Breast epithelium (tissue), 4 donors: ENCODE measurements at regions not wholly inside any gene's neighbourhood (a gene's known extent, or its start where the extent isn't known, plus 50 kb on each side); places are given as distances from the start of the nearest gene placed in this dataset.

Experiments
- DNase-seq, 2 donors: peaks; one replicate each; pipeline ENCODE4 v3.0.0-alpha.2; 2019; ENCODE audit warnings: low spot score in 2 of 2
- H3K27ac ChIP-seq, 2 donors: fragments of 200-600 bp; sonication (generic) in 1 of 2; one replicate each; pipeline ENCODE4 v1.5.1; 2016 to 2019; ENCODE audit warnings: mild to moderate bottlenecking in 1 of 2
- H3K27me3 ChIP-seq, 2 donors: fragments of 200-600 bp; sonication (generic) in 1 of 2; one replicate each; pipeline versions ENCODE4 v1.5.1 to v1.6.0; 2017 to 2019; ENCODE audit warnings: control low read depth in 1 of 2, mild to moderate bottlenecking in 1 of 2
- H3K36me3 ChIP-seq: fragments of 200-600 bp; one replicate; pipeline ENCODE4 v1.5.1; 2019
- H3K4me1 ChIP-seq, 2 donors: fragments of 200-600 bp; sonication (generic); one replicate each; pipeline ENCODE4 v1.5.1; 2016 to 2019; ENCODE audit warnings: control low read depth in 1 of 2
- H3K4me3 ChIP-seq, 3 donors: fragments of 200-600 bp; sonication (generic); 1 replicate in 2 of 3; 2 replicates in 1 of 3; pipeline ENCODE4 v1.5.1; 2016 to 2019; ENCODE audit warnings: mild to moderate bottlenecking in 3 of 3, moderate library complexity in 2 of 3
- H3K9me3 ChIP-seq, 2 donors: fragments of 200-600 bp; sonication (generic) in 1 of 2; one replicate each; pipeline ENCODE4 v1.5.1; 2016 to 2019; ENCODE audit warnings: control low read depth in 1 of 2
- CTCF ChIP-seq, 3 donors: fragments of 450-650 bp; IDR thresholded peaks; one replicate each; pipeline ENCODE4 v1.5.1; 2016 to 2017; ENCODE audit warnings: antibody characterized with exemption in 3 of 3, mild to moderate bottlenecking in 3 of 3, moderate library complexity in 3 of 3
- POLR2A ChIP-seq: fragments of 450-650 bp; IDR thresholded peaks from one replicate; pipeline ENCODE4 v1.6.1; 2016; ENCODE audit warnings: antibody characterized with exemption, mild to moderate bottlenecking, moderate library complexity
- POLR2AphosphoS5 ChIP-seq, 3 donors: sonication (generic); formaldehyde crosslinking; IDR thresholded peaks; one replicate each; pipeline ENCODE4 v1.6.1; 2017; ENCODE audit warnings: antibody characterized with exemption in 3 of 3
- intact Hi-C: fragments of 100-400 bp; cut with DNase I; formaldehyde crosslinking; loops from one replicate; pipeline ENCODE4 v1.15.1; 2023; ENCODE audit warnings: low total_unique reads

GRCh38 chr14:51342226-51342625 is 102.2 kb downstream of the TMX1 start:
- H3K4me1 ChIP-seq = no peaks in the 10 kb centered on the region
- DNase-seq = no peak
- H3K36me3 ChIP-seq = no peaks in the 10 kb centered on the region
- no peak overlapping the region for H3K4me3 ChIP-seq
- H3K9me3 ChIP-seq = no peaks in the 10 kb centered on the region
- H3K27ac ChIP-seq = no peak overlapping the region
- intact Hi-C loops = no loop called here
- no peak for TF ChIP-seq POLR2A
- TF ChIP-seq CTCF (IDR thresholded peaks at IDR 0.05) = no peak
- TF ChIP-seq POLR2AphosphoS5 (IDR thresholded peaks at IDR 0.05) = no peak
- H3K27me3 ChIP-seq = no peaks in the 10 kb centered on the region

- TF ChIP-seq CTCF (IDR thresholded peaks at IDR 0.05) (no peak), POLR2A (no peak), POLR2AphosphoS5 (IDR thresholded peaks at IDR 0.05) (no peak)
- intact Hi-C loops = no loop called here
- DNase-seq = no peak
- H3K4me1 ChIP-seq = no peaks in the 10 kb centered on the region
- no peak overlapping the region for H3K27ac ChIP-seq
- H3K27me3 ChIP-seq = no peaks in the 10 kb centered on the region
- H3K4me3 ChIP-seq = no peak overlapping the region
- no peaks in the 10 kb centered on the region for H3K9me3 ChIP-seq
- H3K36me3 ChIP-seq = no peaks in the 10 kb centered on the region
Observed at GRCh38 chr14:51351997-51352396, 112.0 kb downstream of the TMX1 start.

- no peaks in the 10 kb centered on the region for H3K4me1 ChIP-seq
- H3K27ac ChIP-seq = no peak overlapping the region
- DNase-seq = no peak
- no peak for TF ChIP-seq POLR2AphosphoS5 (IDR thresholded peaks at IDR 0.05)
- no peak for TF ChIP-seq POLR2A
- no peak for TF ChIP-seq CTCF (IDR thresholded peaks at IDR 0.05)
- H3K36me3 ChIP-seq = no peaks in the 10 kb centered on the region
- no peaks in the 10 kb centered on the region for H3K9me3 ChIP-seq
- H3K4me3 ChIP-seq = no peak overlapping the region
- H3K27me3 ChIP-seq = no peaks in the 10 kb centered on the region
- intact Hi-C loops = no loop called here
Observed at GRCh38 chr14:51353901-51354300, 113.9 kb downstream of the TMX1 start.

- H3K9me3 ChIP-seq = no peaks in the 10 kb centered on the region
- no peaks in the 10 kb centered on the region for H3K4me1 ChIP-seq
- no peaks in the 10 kb centered on the region for H3K27me3 ChIP-seq
- no peak overlapping the region for H3K4me3 ChIP-seq
- TF ChIP-seq CTCF (IDR thresholded peaks at IDR 0.05) (no peak), POLR2AphosphoS5 (IDR thresholded peaks at IDR 0.05) (no peak), POLR2A (no peak)
- H3K27ac ChIP-seq = no peak overlapping the region
- intact Hi-C loops = no loop called here
- DNase-seq = no peak
- no peaks in the 10 kb centered on the region for H3K36me3 ChIP-seq
Observed at GRCh38 chr14:51354846-51355245, 114.8 kb downstream of the TMX1 start.

GRCh38 chr14:51356381-51356780 is 116.3 kb downstream of the TMX1 start:
- H3K4me1 ChIP-seq = no peaks in the 10 kb centered on the region
- TF ChIP-seq CTCF (IDR thresholded peaks at IDR 0.05) = no peak
- no peak for TF ChIP-seq POLR2A
- peak in 2 of 3 donors; percentile 27 to 35 for TF ChIP-seq POLR2AphosphoS5 (IDR thresholded peaks at IDR 0.05)
- H3K27ac ChIP-seq = peak overlapping the region; percentile 46 to 58
- H3K27me3 ChIP-seq = no peaks in the 10 kb centered on the region
- H3K36me3 ChIP-seq = no peaks in the 10 kb centered on the region
- H3K4me3 ChIP-seq = no peak overlapping the region
- peak in 1 of 2 donors; percentile 41 for DNase-seq
- no peaks in the 10 kb centered on the region for H3K9me3 ChIP-seq
- intact Hi-C loops = no loop called here
